Esophagus muscularis mucosa (tissue), 4 donors: ENCODE measurements at regions not wholly inside any gene's neighbourhood (a gene's known extent, or its start where the extent isn't known, plus 50 kb on each side); places are given as distances from the start of the nearest gene placed in this dataset.

Source experiments
- EP300 ChIP-seq: sonication (generic); formaldehyde crosslinking; IDR thresholded peaks from one replicate; pipeline ENCODE4 v1.6.1; 2017; ENCODE audit warnings: antibody characterized with exemption
- POLR2A ChIP-seq: fragments of 450-650 bp; IDR thresholded peaks from one replicate; pipeline ENCODE4 v1.6.1; 2017; ENCODE audit warnings: antibody characterized with exemption, moderate library complexity, mild to moderate bottlenecking, low read depth
- POLR2AphosphoS5 ChIP-seq, 2 donors: sonication (generic); formaldehyde crosslinking; IDR thresholded peaks; one replicate each; pipeline ENCODE4 v1.6.1; 2017; ENCODE audit warnings: antibody characterized with exemption in 2 of 2
- TF ChIP-seq, protein P1 (sequence below), 3 experiments: fragments of 200-600 bp in 2 of 3; fragments of 450-650 bp in 1 of 3; sonication (generic) in 2 of 3; IDR thresholded peaks; one replicate each; pipeline ENCODE4 v1.5.1; 2017 to 2019; ENCODE audit warnings: antibody characterized with exemption in 3 of 3, mild to moderate bottlenecking in 2 of 3, moderate library complexity in 1 of 3

DNA sequence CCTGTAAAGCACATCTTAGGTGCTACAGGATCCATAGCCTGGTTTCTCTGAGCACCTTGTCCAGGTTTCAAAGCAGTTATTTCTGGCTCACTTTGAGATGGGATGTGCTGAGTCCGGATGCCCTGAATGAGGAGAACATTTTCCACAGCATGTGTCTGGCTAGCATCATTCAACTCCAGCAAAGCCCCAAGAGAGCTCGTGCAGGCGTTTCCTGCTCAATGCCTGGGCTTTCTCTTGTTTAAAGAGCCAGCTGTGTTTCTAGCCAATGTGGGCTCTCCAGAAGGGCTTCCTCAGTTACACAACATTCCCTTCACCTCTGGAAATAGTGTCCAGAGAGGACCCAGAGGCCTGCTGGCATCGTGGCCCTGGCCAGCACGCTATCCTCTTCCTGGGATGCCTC, 411.7 kb downstream of the DMAC1 start:
- no peak for TF ChIP-seq POLR2AphosphoS5 (IDR thresholded peaks at IDR 0.05)
- TF ChIP-seq, protein P1, sequence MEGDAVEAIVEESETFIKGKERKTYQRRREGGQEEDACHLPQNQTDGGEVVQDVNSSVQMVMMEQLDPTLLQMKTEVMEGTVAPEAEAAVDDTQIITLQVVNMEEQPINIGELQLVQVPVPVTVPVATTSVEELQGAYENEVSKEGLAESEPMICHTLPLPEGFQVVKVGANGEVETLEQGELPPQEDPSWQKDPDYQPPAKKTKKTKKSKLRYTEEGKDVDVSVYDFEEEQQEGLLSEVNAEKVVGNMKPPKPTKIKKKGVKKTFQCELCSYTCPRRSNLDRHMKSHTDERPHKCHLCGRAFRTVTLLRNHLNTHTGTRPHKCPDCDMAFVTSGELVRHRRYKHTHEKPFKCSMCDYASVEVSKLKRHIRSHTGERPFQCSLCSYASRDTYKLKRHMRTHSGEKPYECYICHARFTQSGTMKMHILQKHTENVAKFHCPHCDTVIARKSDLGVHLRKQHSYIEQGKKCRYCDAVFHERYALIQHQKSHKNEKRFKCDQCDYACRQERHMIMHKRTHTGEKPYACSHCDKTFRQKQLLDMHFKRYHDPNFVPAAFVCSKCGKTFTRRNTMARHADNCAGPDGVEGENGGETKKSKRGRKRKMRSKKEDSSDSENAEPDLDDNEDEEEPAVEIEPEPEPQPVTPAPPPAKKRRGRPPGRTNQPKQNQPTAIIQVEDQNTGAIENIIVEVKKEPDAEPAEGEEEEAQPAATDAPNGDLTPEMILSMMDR (IDR thresholded peaks at IDR 0.05) = no peak
- no peak for TF ChIP-seq POLR2A
- no peak for TF ChIP-seq EP300
